ENCODE measurements at regions not wholly inside any gene's neighbourhood (a gene's known extent, or its start where the extent isn't known, plus 50 kb on each side); places are given as distances from the start of the nearest gene placed in this dataset.

DNA sequence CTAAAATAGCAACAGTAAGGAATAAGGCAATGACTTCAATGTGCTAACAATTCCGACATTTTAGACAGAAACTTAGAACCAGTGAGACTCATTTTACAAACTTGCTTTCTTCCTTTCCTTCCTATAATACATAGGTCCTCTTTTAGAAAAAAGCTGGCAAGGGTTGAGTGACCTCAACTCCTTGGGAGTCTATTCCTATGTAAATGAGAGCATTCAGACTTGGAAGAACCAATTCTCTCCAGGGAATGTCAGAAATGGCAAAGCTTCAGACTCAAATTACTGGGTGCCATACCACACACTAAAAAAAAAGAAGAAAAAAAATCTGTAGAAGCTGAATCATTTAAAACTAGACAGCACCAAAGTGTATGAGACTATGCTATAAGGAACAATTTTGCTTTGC, 1328.2 kb downstream of the OLFM4 start:
- TF ChIP-seq, protein P1, sequence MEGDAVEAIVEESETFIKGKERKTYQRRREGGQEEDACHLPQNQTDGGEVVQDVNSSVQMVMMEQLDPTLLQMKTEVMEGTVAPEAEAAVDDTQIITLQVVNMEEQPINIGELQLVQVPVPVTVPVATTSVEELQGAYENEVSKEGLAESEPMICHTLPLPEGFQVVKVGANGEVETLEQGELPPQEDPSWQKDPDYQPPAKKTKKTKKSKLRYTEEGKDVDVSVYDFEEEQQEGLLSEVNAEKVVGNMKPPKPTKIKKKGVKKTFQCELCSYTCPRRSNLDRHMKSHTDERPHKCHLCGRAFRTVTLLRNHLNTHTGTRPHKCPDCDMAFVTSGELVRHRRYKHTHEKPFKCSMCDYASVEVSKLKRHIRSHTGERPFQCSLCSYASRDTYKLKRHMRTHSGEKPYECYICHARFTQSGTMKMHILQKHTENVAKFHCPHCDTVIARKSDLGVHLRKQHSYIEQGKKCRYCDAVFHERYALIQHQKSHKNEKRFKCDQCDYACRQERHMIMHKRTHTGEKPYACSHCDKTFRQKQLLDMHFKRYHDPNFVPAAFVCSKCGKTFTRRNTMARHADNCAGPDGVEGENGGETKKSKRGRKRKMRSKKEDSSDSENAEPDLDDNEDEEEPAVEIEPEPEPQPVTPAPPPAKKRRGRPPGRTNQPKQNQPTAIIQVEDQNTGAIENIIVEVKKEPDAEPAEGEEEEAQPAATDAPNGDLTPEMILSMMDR (IDR thresholded peaks at IDR 0.05; ENCODE audit: low read depth, low read length, poor library complexity, severe bottlenecking): no peak
- TF ChIP-seq EZH2phosphoT487 (IDR thresholded peaks at IDR 0.05; ENCODE audit: borderline replicate concordance, low read length): no peak
